Osteocyte (in vitro differentiated cells): ENCODE measurements at regions not wholly inside any gene's neighbourhood (a gene's known extent, or its start where the extent isn't known, plus 50 kb on each side); places are given as distances from the start of the nearest gene placed in this dataset.
"Not testable (repeated sequence)": the region's sequence is repeated elsewhere in the genome, so short reads cannot be mapped to it uniquely, and the experiment has no call there.

Source experiments
- DNase-seq: peaks from one replicate; pipeline ENCODE4 v3.0.0; 2021; ENCODE audit warnings: mixed read lengths; ENCODE audit not compliant: unreplicated experiment; ENCODE audit errors: extremely low spot score
- H3K27ac Mint-ChIP-seq: one replicate; pipeline ENCODE4 v1.8.0; 2021; ENCODE audit warnings: mild to moderate bottlenecking, mixed read lengths; ENCODE audit not compliant: unreplicated experiment
- H3K27me3 Mint-ChIP-seq: one replicate; pipeline ENCODE4 v1.8.0; 2021; ENCODE audit warnings: mixed read lengths; ENCODE audit not compliant: unreplicated experiment
- H3K36me3 Mint-ChIP-seq: one replicate; pipeline ENCODE4 v1.8.0; 2021; ENCODE audit warnings: mixed read lengths; ENCODE audit not compliant: unreplicated experiment
- H3K4me1 Mint-ChIP-seq: one replicate; pipeline ENCODE4 v1.8.0; 2021; ENCODE audit warnings: mixed read lengths; ENCODE audit not compliant: unreplicated experiment
- H3K4me3 Mint-ChIP-seq: one replicate; pipeline ENCODE4 v1.8.0; 2021; ENCODE audit warnings: mild to moderate bottlenecking, moderate library complexity, mixed read lengths; ENCODE audit not compliant: unreplicated experiment
- H3K9me3 Mint-ChIP-seq: one replicate; pipeline ENCODE4 v1.8.0; 2021; ENCODE audit warnings: mixed read lengths; ENCODE audit not compliant: unreplicated experiment
- CTCF ChIP-seq: fragments of 200-600 bp; sonication (generic); IDR thresholded peaks from 2 replicates; pipeline ENCODE4 v1.5.0; 2021; ENCODE audit warnings: antibody characterized with exemption, mild to moderate bottlenecking, moderate library complexity

- H3K27ac Mint-ChIP-seq: no peak overlapping the region
- no peaks in the 10 kb centered on the region for H3K27me3 Mint-ChIP-seq
- H3K4me1 Mint-ChIP-seq: no peaks in the 10 kb centered on the region
- H3K4me3 Mint-ChIP-seq: no peak overlapping the region
- no peak for TF ChIP-seq CTCF
- DNase-seq: peak; percentile 89
- H3K9me3 Mint-ChIP-seq: peaks cover 52% of the 10 kb centered on the region
- H3K36me3 Mint-ChIP-seq: no peaks in the 10 kb centered on the region
These were observed 4786.8 kb upstream of the OR11H1 start for GRCh38 chr22:10741210-10741609.

GRCh38 chr22:10741776-10742630, 4786.0 kb upstream of the OR11H1 start:
- peaks cover 44% of the 10 kb centered on the region for H3K9me3 Mint-ChIP-seq
- H3K27ac Mint-ChIP-seq, H3K36me3 Mint-ChIP-seq, H3K4me1 Mint-ChIP-seq, H3K27me3 Mint-ChIP-seq, H3K4me3 Mint-ChIP-seq: not testable (repeated sequence)
- DNase-seq: peak; percentile 90

- DNase-seq, H3K27me3 Mint-ChIP-seq, H3K4me3 Mint-ChIP-seq, H3K27ac Mint-ChIP-seq, H3K36me3 Mint-ChIP-seq, H3K4me1 Mint-ChIP-seq: not testable (repeated sequence)
- peaks cover 31% of the 10 kb centered on the region for H3K9me3 Mint-ChIP-seq
These were observed 4781.6 kb upstream of the OR11H1 start for GRCh38 chr22:10746382-10746781.

GRCh38 chr22:10747227-10747626, 4780.8 kb upstream of the OR11H1 start:
- not testable (repeated sequence) for H3K27ac Mint-ChIP-seq, H3K4me1 Mint-ChIP-seq, H3K4me3 Mint-ChIP-seq, H3K27me3 Mint-ChIP-seq, H3K36me3 Mint-ChIP-seq
- H3K9me3 Mint-ChIP-seq: peaks cover 36% of the 10 kb centered on the region
- DNase-seq: peak; percentile 83

- H3K27me3 Mint-ChIP-seq, H3K36me3 Mint-ChIP-seq, H3K27ac Mint-ChIP-seq, H3K4me1 Mint-ChIP-seq, DNase-seq, H3K4me3 Mint-ChIP-seq: not testable (repeated sequence)
- peaks cover 38% of the 10 kb centered on the region for H3K9me3 Mint-ChIP-seq
These were observed 4779.2 kb upstream of the OR11H1 start for GRCh38 chr22:10748751-10749150.

GRCh38 chr22:10749423-10749822, 4778.6 kb upstream of the OR11H1 start:
- peaks cover 40% of the 10 kb centered on the region for H3K9me3 Mint-ChIP-seq
- DNase-seq, H3K27me3 Mint-ChIP-seq, H3K27ac Mint-ChIP-seq, H3K36me3 Mint-ChIP-seq, H3K4me3 Mint-ChIP-seq, H3K4me1 Mint-ChIP-seq: not testable (repeated sequence)

GRCh38 chr22:10753566-10753965, 4774.4 kb upstream of the OR11H1 start:
- not testable (repeated sequence) for H3K27ac Mint-ChIP-seq, H3K4me1 Mint-ChIP-seq, H3K27me3 Mint-ChIP-seq, H3K4me3 Mint-ChIP-seq, DNase-seq, H3K36me3 Mint-ChIP-seq
- H3K9me3 Mint-ChIP-seq: peaks cover 44% of the 10 kb centered on the region

- not testable (repeated sequence) for DNase-seq, H3K4me3 Mint-ChIP-seq, H3K4me1 Mint-ChIP-seq
These were observed 4772.6 kb upstream of the OR11H1 start for GRCh38 chr22:10755350-10755749.

GRCh38 chr22:10760418-10760817, 4767.6 kb upstream of the OR11H1 start:
- peaks cover 39% of the 10 kb centered on the region for H3K9me3 Mint-ChIP-seq
- not testable (repeated sequence) for H3K27me3 Mint-ChIP-seq, H3K27ac Mint-ChIP-seq, H3K4me3 Mint-ChIP-seq, H3K4me1 Mint-ChIP-seq, H3K36me3 Mint-ChIP-seq, DNase-seq

More at GRCh38 chr22:10755350-10755749, 4772.6 kb upstream of the OR11H1 start:
- H3K36me3 Mint-ChIP-seq, H3K27ac Mint-ChIP-seq, H3K27me3 Mint-ChIP-seq: not testable (repeated sequence)
- H3K9me3 Mint-ChIP-seq: peaks cover 40% of the 10 kb centered on the region

GRCh38 chr22:10766320-10766719, 4761.7 kb upstream of the OR11H1 start:
- not testable (repeated sequence) for H3K4me1 Mint-ChIP-seq, H3K36me3 Mint-ChIP-seq, DNase-seq, H3K4me3 Mint-ChIP-seq, H3K27ac Mint-ChIP-seq, H3K27me3 Mint-ChIP-seq
- H3K9me3 Mint-ChIP-seq: peaks cover 48% of the 10 kb centered on the region

GRCh38 chr22:10768875-10769274, 4759.1 kb upstream of the OR11H1 start:
- H3K36me3 Mint-ChIP-seq, H3K27ac Mint-ChIP-seq, DNase-seq, H3K27me3 Mint-ChIP-seq, H3K4me3 Mint-ChIP-seq, H3K4me1 Mint-ChIP-seq: not testable (repeated sequence)
- peaks cover 37% of the 10 kb centered on the region for H3K9me3 Mint-ChIP-seq
